ENCODE measurements at regions not wholly inside any gene's neighbourhood (a gene's known extent, or its start where the extent isn't known, plus 50 kb on each side); places are given as distances from the start of the nearest gene placed in this dataset.

GRCh38 chr2:151009437-151010175, 252.1 kb downstream of the RBM43 start:
- no peaks in the 10 kb centered on the region for H3K4me1 ChIP-seq (ENCODE audit: insufficient read depth)
- H3K9ac ChIP-seq: no peak overlapping the region
- H3K27me3 ChIP-seq (replicated peaks; ENCODE audit: insufficient read depth): no peaks in the 10 kb centered on the region
- DNase-seq: no peak
- in situ Hi-C loops (cut with MboI): no loop called here
- H4K20me1 ChIP-seq (ENCODE audit: insufficient read depth): no peaks in the 10 kb centered on the region
- no peaks in the 10 kb centered on the region for H3K79me2 ChIP-seq (ENCODE audit: insufficient read depth)
- no peaks in the 10 kb centered on the region for H3K36me3 ChIP-seq (ENCODE audit: low read depth)
- no peaks in the 10 kb centered on the region for H3K9me3 ChIP-seq (ENCODE audit: low read depth)
- no peaks in the 10 kb centered on the region for H3F3A ChIP-seq (ENCODE audit: insufficient read depth)
- no peak overlapping the region for H2AFZ ChIP-seq
- H3K4me2 ChIP-seq (ENCODE audit: unreplicated experiment): no peak overlapping the region
- no peaks in the 10 kb centered on the region for H3K9me2 ChIP-seq (ENCODE audit: insufficient read depth)
- no peak for TF ChIP-seq EZH2phosphoT487 (IDR thresholded peaks at IDR 0.05; ENCODE audit: insufficient read depth, low read depth)
- TF ChIP-seq EZH2 (IDR thresholded peaks at IDR 0.05; ENCODE audit: insufficient read depth, poor library complexity, severe bottlenecking): no peak
- WGBS, 2 experiments (ENCODE audit: low coverage in 1 of 2, low lambda C conversion rate in 2 of 2, missing lambda C conversion rate in 2 of 2): 89 to 92% methylated on average over 6 of the region's 6 CpGs
- H3K4me3 ChIP-seq: no peak overlapping the region
- no peak overlapping the region for H3K27ac ChIP-seq

DNA sequence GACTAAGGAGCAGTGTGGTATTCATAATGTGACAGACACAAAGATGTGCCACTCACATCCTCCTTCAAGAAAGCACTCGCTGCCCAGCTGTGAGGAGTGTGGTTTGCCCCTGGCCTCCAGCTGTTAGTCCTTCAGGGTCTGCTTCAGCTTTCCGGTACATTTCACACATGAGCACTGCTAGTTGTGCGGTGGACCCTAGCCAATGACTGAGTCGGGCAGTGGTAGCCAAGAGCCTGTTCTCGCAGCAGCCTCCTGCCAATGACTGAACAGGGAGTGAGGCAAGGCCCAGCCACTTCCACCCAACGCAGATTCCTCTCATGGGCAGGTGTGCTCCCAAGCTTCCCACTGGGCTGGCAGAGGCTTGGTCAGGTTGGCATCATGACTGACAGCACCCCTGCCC, 254.3 kb downstream of the RBM43 start:
- H3K27me3 ChIP-seq (replicated peaks; ENCODE audit: insufficient read depth): no peaks in the 10 kb centered on the region
- no peaks in the 10 kb centered on the region for H3F3A ChIP-seq (ENCODE audit: insufficient read depth)
- H4K20me1 ChIP-seq (ENCODE audit: insufficient read depth): no peaks in the 10 kb centered on the region
- H3K4me1 ChIP-seq (ENCODE audit: insufficient read depth): no peaks in the 10 kb centered on the region
- H3K36me3 ChIP-seq (ENCODE audit: low read depth): no peaks in the 10 kb centered on the region
- H3K79me2 ChIP-seq (ENCODE audit: insufficient read depth): no peaks in the 10 kb centered on the region
- no peaks in the 10 kb centered on the region for H3K9me3 ChIP-seq (ENCODE audit: low read depth)
- no peak overlapping the region for H3K4me3 ChIP-seq
- no peak overlapping the region for H2AFZ ChIP-seq
- 48 to 50% methylated on average over 6 of the region's 6 CpGs for WGBS, 2 experiments (ENCODE audit: low coverage in 1 of 2, low lambda C conversion rate in 2 of 2, missing lambda C conversion rate in 2 of 2)
- no peak for DNase-seq
- no peak overlapping the region for H3K9ac ChIP-seq
- H3K4me2 ChIP-seq (ENCODE audit: unreplicated experiment): no peak overlapping the region
- no peak overlapping the region for H3K27ac ChIP-seq
- in situ Hi-C loops (cut with MboI): no loop called here
- no peaks in the 10 kb centered on the region for H3K9me2 ChIP-seq (ENCODE audit: insufficient read depth)
- TF ChIP-seq EZH2phosphoT487 (IDR thresholded peaks at IDR 0.05; ENCODE audit: insufficient read depth, low read depth) (no peak), EZH2 (IDR thresholded peaks at IDR 0.05; ENCODE audit: insufficient read depth, poor library complexity, severe bottlenecking) (no peak)

DNA sequence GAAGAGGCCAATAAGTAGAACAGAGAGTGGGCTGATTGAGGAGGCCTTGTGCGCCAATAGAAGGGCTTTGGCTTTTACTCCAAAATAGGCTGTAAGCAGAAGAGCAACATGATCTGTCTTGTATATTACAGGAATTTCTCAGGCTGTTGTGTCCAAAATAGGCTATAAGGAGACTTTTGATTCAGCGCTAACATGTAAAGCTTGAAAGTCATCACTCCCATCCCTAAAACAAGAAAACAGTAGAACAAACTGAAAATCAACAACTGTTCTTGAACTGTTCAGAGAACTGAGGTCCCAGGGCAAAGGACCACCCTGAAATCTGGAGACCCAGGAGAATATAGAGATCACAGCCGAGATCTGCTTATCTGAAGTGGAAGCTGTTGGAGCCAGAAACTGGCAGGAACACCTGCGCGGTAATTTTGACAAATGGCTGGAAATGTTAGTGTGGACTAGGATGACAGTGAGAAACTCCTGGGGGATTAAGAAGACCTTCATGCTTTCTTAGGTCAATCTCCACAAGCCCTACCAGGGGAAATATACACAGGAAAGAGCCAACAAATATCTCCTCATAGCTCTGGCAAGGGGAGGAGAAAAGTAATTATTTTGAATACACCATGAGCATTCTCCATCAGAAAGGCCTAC, 258.6 kb downstream of the RBM43 start:
- Histone ChIP-seq H3F3A (ENCODE audit: insufficient read depth) (0 out of 2 replicates have a peak, but pooled peaks cover 8% of the 10 kb centered on the region), H3K36me3 (ENCODE audit: low read depth) (no peaks in the 10 kb centered on the region), H4K20me1 (ENCODE audit: insufficient read depth) (no peaks in the 10 kb centered on the region), H3K4me3 (no peak overlapping the region), H3K4me2 (ENCODE audit: unreplicated experiment) (no peak overlapping the region), H3K27ac (no peak overlapping the region), H2AFZ (no peak overlapping the region), H3K79me2 (ENCODE audit: insufficient read depth) (no peaks in the 10 kb centered on the region), H3K9ac (no peak overlapping the region), H3K9me3 (ENCODE audit: low read depth) (no peaks in the 10 kb centered on the region), H3K9me2 (ENCODE audit: insufficient read depth) (no peaks in the 10 kb centered on the region), H3K4me1 (ENCODE audit: insufficient read depth) (peaks cover 3% of the 10 kb centered on the region), H3K27me3 (replicated peaks; ENCODE audit: insufficient read depth) (no peaks in the 10 kb centered on the region)
- in situ Hi-C loops (cut with MboI): no loop called here
- TF ChIP-seq EZH2phosphoT487 (IDR thresholded peaks at IDR 0.05; ENCODE audit: insufficient read depth, low read depth): no peak
- TF ChIP-seq EZH2 (IDR thresholded peaks at IDR 0.05; ENCODE audit: insufficient read depth, poor library complexity, severe bottlenecking): no peak
- 97 to 99% methylated on average over 5 of the region's 5 CpGs for WGBS, 2 experiments (ENCODE audit: low coverage in 1 of 2, low lambda C conversion rate in 2 of 2, missing lambda C conversion rate in 2 of 2)
- no peak for DNase-seq

- Histone ChIP-seq H3K4me2 (ENCODE audit: unreplicated experiment) (peak overlapping the region; percentile 40), H3K4me1 (ENCODE audit: insufficient read depth) (peaks cover 12% of the 10 kb centered on the region), H3K27ac (no peak overlapping the region), H3K9ac (no peak overlapping the region), H3K4me3 (peak overlapping the region; percentile 13; the same call in 1 of the 2 replicates), H3K9me2 (ENCODE audit: insufficient read depth) (no peaks in the 10 kb centered on the region), H3K36me3 (ENCODE audit: low read depth) (no peaks in the 10 kb centered on the region), H2AFZ (peak overlapping the region; percentile 31), H3K79me2 (ENCODE audit: insufficient read depth) (no peaks in the 10 kb centered on the region), H3K9me3 (ENCODE audit: low read depth) (no peaks in the 10 kb centered on the region), H3F3A (ENCODE audit: insufficient read depth) (peaks cover 15% of the 10 kb centered on the region; the same call in 1 of the 2 replicates), H4K20me1 (ENCODE audit: insufficient read depth) (no peaks in the 10 kb centered on the region), H3K27me3 (replicated peaks; ENCODE audit: insufficient read depth) (no peaks in the 10 kb centered on the region)
- peak; percentile 62 for DNase-seq
- no peak for TF ChIP-seq EZH2phosphoT487 (IDR thresholded peaks at IDR 0.05; ENCODE audit: insufficient read depth, low read depth)
- no peak for TF ChIP-seq EZH2 (IDR thresholded peaks at IDR 0.05; ENCODE audit: insufficient read depth, poor library complexity, severe bottlenecking)
- in situ Hi-C loops (cut with MboI): no loop called here
- WGBS, 2 experiments (ENCODE audit: low coverage in 1 of 2, low lambda C conversion rate in 2 of 2, missing lambda C conversion rate in 2 of 2): 2 to 4% methylated on average over 7 of the region's 7 CpGs
Observed at GRCh38 chr2:150997702-150998440, 263.8 kb downstream of the RBM43 start.
